ENCODE measurements at regions not wholly inside any gene's neighbourhood (a gene's known extent, or its start where the extent isn't known, plus 50 kb on each side); places are given as distances from the start of the nearest gene placed in this dataset.

- Mint-ChIP-seq H3K4me1 (peaks cover 5% of the 10 kb centered on the region), H3K36me3 (ENCODE audit: low read depth) (no peaks in the 10 kb centered on the region), H3K27ac (ENCODE audit: unreplicated experiment) (no peak overlapping the region), H3K9me3 (peaks cover 3% of the 10 kb centered on the region), H3K27me3 (ENCODE audit: low read depth) (no peaks in the 10 kb centered on the region), H3K4me3 (no peak overlapping the region)
- no peak for DNase-seq (ENCODE audit: low read depth, low spot score)
- TF ChIP-seq CTCF (conservative IDR thresholded peaks at IDR 0.05): peak; percentile 3
Measured at GRCh38 chr4:67125636-67126514, 419.4 kb downstream of the CENPC start.

GRCh38 chr4:67124716-67125115 is 420.6 kb downstream of the CENPC start:
- no peaks in the 10 kb centered on the region for H3K36me3 Mint-ChIP-seq (ENCODE audit: low read depth)
- peaks cover 5% of the 10 kb centered on the region for H3K4me1 Mint-ChIP-seq
- no peak for TF ChIP-seq CTCF (conservative IDR thresholded peaks at IDR 0.05)
- no peak for DNase-seq (ENCODE audit: low read depth, low spot score)
- H3K9me3 Mint-ChIP-seq: peaks cover 3% of the 10 kb centered on the region
- no peak overlapping the region for H3K4me3 Mint-ChIP-seq
- H3K27me3 Mint-ChIP-seq (ENCODE audit: low read depth): no peaks in the 10 kb centered on the region
- no peak overlapping the region for H3K27ac Mint-ChIP-seq (ENCODE audit: unreplicated experiment)

GRCh38 chr4:67122029-67122428 is 423.3 kb downstream of the CENPC start:
- Mint-ChIP-seq H3K4me1 (peaks cover 5% of the 10 kb centered on the region), H3K27ac (ENCODE audit: unreplicated experiment) (no peak overlapping the region), H3K27me3 (ENCODE audit: low read depth) (no peaks in the 10 kb centered on the region), H3K4me3 (no peak overlapping the region), H3K36me3 (ENCODE audit: low read depth) (no peaks in the 10 kb centered on the region), H3K9me3 (peaks cover 11% of the 10 kb centered on the region)
- peak; percentile 62 for TF ChIP-seq CTCF (conservative IDR thresholded peaks at IDR 0.05)
- DNase-seq (ENCODE audit: low read depth, low spot score): no peak

- no peaks in the 10 kb centered on the region for H3K27me3 Mint-ChIP-seq (ENCODE audit: low read depth)
- peaks cover 11% of the 10 kb centered on the region for H3K9me3 Mint-ChIP-seq
- H3K27ac Mint-ChIP-seq (ENCODE audit: unreplicated experiment): no peak overlapping the region
- DNase-seq (ENCODE audit: low read depth, low spot score): no peak
- no peak overlapping the region for H3K4me3 Mint-ChIP-seq
- H3K4me1 Mint-ChIP-seq: peaks cover 5% of the 10 kb centered on the region
- no peaks in the 10 kb centered on the region for H3K36me3 Mint-ChIP-seq (ENCODE audit: low read depth)
- no peak for TF ChIP-seq CTCF (conservative IDR thresholded peaks at IDR 0.05)
Measured at GRCh38 chr4:67120369-67120768, 424.9 kb downstream of the CENPC start.

- TF ChIP-seq CTCF (conservative IDR thresholded peaks at IDR 0.05): no peak
- Mint-ChIP-seq H3K27ac (ENCODE audit: unreplicated experiment) (no peak overlapping the region), H3K36me3 (ENCODE audit: low read depth) (no peaks in the 10 kb centered on the region), H3K4me1 (peaks cover 3% of the 10 kb centered on the region), H3K4me3 (no peak overlapping the region), H3K9me3 (no peaks in the 10 kb centered on the region), H3K27me3 (ENCODE audit: low read depth) (no peaks in the 10 kb centered on the region)
- DNase-seq (ENCODE audit: low read depth, low spot score): no peak
Measured at GRCh38 chr4:67109276-67109675, 436.0 kb downstream of the CENPC start.
